CD4-positive, alpha-beta T cell treated with Interleukin-4 for 4 hours (primary cell): ENCODE measurements at regions not wholly inside any gene's neighbourhood (a gene's known extent, or its start where the extent isn't known, plus 50 kb on each side); places are given as distances from the start of the nearest gene placed in this dataset.
"Not testable (repeated sequence)": the region's sequence is repeated elsewhere in the genome, so short reads cannot be mapped to it uniquely, and the experiment has no call there.

ENCODE experiments used
- DNase-seq: peaks from one replicate; pipeline ENCODE4 v3.0.0-alpha.2; 2020

DNA sequence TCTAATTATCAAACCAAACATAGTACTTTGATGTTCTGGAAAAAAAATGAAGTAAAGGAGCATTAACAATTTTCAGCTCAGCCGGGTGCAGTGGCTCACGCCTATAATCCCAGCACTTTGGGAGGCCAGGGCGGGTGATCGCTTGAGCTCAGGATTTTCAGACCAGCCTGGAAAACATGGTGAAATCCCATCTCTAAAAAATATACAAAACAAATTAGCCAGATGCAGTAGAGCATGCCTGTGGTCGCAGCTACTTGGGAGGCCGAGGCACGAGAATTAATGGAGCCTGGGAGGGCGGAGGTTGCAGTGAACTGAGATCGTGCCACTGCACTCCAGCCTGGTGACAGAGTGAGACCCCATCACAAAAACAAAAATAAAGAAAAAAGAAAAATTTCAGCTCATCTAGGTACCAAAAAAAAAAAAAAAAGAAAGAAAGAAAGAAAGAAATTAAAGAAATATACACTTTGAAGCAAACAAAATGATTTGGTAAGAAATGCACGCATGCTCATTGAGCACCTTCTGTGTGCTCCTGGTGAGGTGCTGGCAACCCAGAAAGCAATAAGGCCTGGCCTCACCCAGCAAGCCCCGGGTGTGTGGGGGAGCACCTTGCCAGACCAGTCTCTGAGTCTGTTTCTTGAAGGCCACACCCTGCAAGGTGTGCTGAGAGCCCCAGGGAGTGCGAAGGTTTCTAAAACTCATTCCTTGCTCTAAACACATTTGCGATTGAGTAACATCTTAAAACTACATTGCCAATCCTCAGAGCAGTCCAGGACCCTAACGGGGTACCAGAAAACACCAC, 133.5 kb downstream of the TFCP2L1 start:
- no peak for DNase-seq

GRCh38 chr2:121152861-121153260, 132.1 kb downstream of the TFCP2L1 start:
- DNase-seq = no peak

GRCh38 chr2:121153516-121153915, 131.5 kb downstream of the TFCP2L1 start:
- no peak for DNase-seq

DNA sequence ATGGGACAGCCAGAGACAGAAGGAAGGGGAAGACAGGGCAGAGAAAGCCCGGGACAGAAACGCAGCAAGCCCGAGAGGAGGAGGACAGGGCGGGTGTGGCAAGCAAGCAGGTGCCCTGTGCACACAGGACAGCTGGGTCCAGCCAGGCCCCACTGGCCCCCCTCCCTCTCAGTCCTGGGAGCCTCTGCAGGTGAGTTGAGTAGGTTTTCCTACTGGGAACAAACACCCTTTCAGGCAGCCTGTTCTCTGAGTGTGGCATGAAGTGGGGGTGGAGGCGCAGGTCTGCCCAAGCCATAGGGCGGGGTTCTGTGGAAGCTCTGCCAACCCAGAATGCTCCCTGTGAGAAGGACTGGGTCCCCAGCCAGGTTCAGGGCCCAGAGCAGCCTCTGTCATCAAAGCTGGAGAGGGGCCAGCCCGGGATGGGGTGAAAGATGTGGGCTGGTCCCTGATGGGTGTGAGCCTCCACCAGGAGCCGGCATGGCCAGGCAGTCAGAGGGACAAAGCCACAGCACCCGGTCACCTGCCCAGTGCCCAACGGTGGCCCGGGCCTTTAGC, 129.4 kb downstream of the TFCP2L1 start:
- DNase-seq = no peak

DNA sequence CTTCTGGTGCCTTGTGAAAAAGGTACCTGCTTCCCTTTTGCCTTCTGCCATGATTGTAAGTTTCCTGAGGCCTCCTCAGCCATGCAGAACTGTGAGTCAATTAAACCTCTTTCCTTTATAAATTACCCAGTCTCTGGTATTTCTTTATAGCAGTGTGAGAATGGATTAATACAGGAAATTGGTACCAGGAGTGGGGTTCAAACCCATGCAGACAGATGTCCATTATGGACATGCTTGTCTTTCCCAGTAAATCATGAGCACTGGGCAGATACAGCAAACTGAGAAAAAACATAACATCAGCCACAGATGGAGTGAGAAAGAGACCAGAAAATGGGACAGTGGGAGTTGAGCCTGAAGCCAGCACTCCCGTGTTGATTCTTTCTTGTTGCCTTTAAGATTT, 127.5 kb downstream of the TFCP2L1 start:
- not testable (repeated sequence) for DNase-seq

GRCh38 chr2:121159291-121160071, 125.5 kb downstream of the TFCP2L1 start:
- no peak for DNase-seq

DNA sequence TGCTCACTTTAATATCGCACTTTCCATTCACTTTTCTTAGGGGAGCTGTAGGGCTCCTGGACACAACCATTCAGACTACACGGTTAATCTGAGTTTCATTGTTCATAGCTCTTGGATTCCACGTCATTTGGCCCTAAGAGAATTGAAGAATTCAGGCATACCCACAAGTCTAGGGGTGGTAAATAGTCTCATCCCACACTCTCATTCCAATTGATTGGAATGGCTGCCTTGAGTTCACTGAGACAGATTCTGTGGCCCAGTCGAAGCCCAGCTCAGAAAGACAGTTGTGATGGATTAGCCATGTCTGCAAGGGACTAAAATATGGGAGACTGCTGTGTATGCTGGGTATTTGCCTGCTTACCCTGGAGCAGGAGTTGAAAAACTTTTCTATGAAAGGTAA, 124.6 kb downstream of the TFCP2L1 start:
- DNase-seq = no peak

DNA sequence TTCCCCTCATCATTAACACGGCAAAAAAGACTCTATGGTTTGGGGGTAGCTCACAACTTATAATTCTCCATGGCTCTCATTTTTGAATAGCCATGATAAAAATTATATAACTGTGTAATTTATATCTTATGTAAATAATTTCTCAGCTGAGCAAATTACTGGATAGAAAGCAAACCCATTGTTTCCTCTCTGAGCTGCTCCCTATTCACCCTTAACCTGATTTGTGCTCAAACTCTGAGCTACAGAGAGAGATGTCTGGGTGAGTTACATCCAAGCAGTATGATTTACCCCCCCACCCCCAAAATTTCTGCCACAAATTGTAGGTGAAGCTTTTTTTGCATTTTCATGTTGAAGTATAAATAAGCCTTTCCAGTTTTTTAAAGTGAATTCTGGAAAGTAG, 123.7 kb downstream of the TFCP2L1 start:
- DNase-seq = no peak

GRCh38 chr2:121162893-121163292, 122.1 kb downstream of the TFCP2L1 start:
- DNase-seq = no peak

- DNase-seq = no peak
Measured at GRCh38 chr2:121164042-121164441, 121.0 kb downstream of the TFCP2L1 start.

- no peak for DNase-seq
Measured at GRCh38 chr2:121165038-121165542, 119.9 kb downstream of the TFCP2L1 start.
